ENCODE measurements at regions not wholly inside any gene's neighbourhood (a gene's known extent, or its start where the extent isn't known, plus 50 kb on each side); places are given as distances from the start of the nearest gene placed in this dataset.

- DNase-seq (ENCODE audit: low read depth, low spot score) (no peak), ATAC-seq (no peak)
- no TSS peak for BruUV-seq (replicated peaks)
- Histone ChIP-seq H3K79me2 (ENCODE audit: insufficient read depth, low read length) (no peaks in the 10 kb centered on the region), H3K27me3 (ENCODE audit: insufficient read depth, low read length) (no peaks in the 10 kb centered on the region), H2AFZ (ENCODE audit: low read depth, low read length, poor library complexity, severe bottlenecking) (peak overlapping the region; percentile 24), H3K4me2 (ENCODE audit: low read length) (no peak overlapping the region), H3K4me1 (ENCODE audit: control insufficient read depth in 1 of 2, insufficient read depth in 2 of 2, low read length in 2 of 2) (no peaks in the 10 kb centered on the region), H3K36me3 (ENCODE audit: control insufficient read depth in 1 of 2, insufficient read depth in 2 of 2, low read length in 2 of 2) (no peaks in the 10 kb centered on the region), H4K20me1 (ENCODE audit: insufficient read depth) (no peaks in the 10 kb centered on the region), H3K4me3 (replicated peaks in 1 of 2; ENCODE audit: low read depth in 1 of 2, low read length in 2 of 2) (no peak overlapping the region), H3K27ac (ENCODE audit: low read depth, low read length) (no peak overlapping the region), H3K9me2 (ENCODE audit: insufficient read depth) (no peaks in the 10 kb centered on the region), H3K9me3 (ENCODE audit: control insufficient read depth in 1 of 2, insufficient read depth in 1 of 2, low read depth in 1 of 2, low read length in 2 of 2) (no peaks in the 10 kb centered on the region), H3K9ac (ENCODE audit: low read length) (no peak overlapping the region)
- ChIA-PET POLR2A (no interaction called here), CTCF (no interaction called here), RAD21 (ENCODE audit: low non-redundant PET in 1 of 2, low total read pairs in 2 of 2, uncharacterized antibody in 2 of 2, unreplicated experiment in 2 of 2) (no interaction called here)
- intact Hi-C loops (cut with micrococcal nuclease), result no loop called here
- TF ChIP-seq TCF7L2 (IDR thresholded peaks at IDR 0.05; ENCODE audit: borderline replicate concordance, extremely low read depth, insufficient read depth, insufficient read length) (no peak), ATF3 (IDR thresholded peaks at IDR 0.05) (no peak), CBX3 (IDR thresholded peaks at IDR 0.05; ENCODE audit: low read depth) (no peak), RAD21 (IDR thresholded peaks at IDR 0.05; ENCODE audit: low read depth) (no peak), ZNF274 (IDR thresholded peaks at IDR 0.05; ENCODE audit: low read depth, low read length) (no peak), YY1 (IDR thresholded peaks at IDR 0.05; ENCODE audit: extremely low read depth, insufficient replicate concordance, low read depth, low read length) (no peak), ZBTB33 (IDR thresholded peaks at IDR 0.05; ENCODE audit: extremely low read depth, insufficient replicate concordance, low read length) (no peak), SP1 (IDR thresholded peaks at IDR 0.05; ENCODE audit: low read depth) (no peak), POLR2A (IDR thresholded peaks at IDR 0.05; ENCODE audit: borderline replicate concordance, extremely low read depth, insufficient read depth, insufficient read length) (no peak), ZFX (IDR thresholded peaks at IDR 0.05) (no peak), EZH2phosphoT487 (IDR thresholded peaks at IDR 0.05; ENCODE audit: borderline replicate concordance) (no peak), FOSL1 (IDR thresholded peaks at IDR 0.05; ENCODE audit: low read depth) (no peak), EZH2 (IDR thresholded peaks at IDR 0.05) (no peak)
Observed at GRCh38 chr4:100926039-100926717, 408.4 kb upstream of the EMCN start.
